ENCODE measurements at regions not wholly inside any gene's neighbourhood (a gene's known extent, or its start where the extent isn't known, plus 50 kb on each side); places are given as distances from the start of the nearest gene placed in this dataset.
"Not testable (repeated sequence)": the region's sequence is repeated elsewhere in the genome, so short reads cannot be mapped to it uniquely, and the experiment has no call there.

GRCh38 chr7:5121256-5121655 is 68.8 kb upstream of the WIPI2 start:
- DNase-seq = not testable (repeated sequence)

- DNase-seq = not testable (repeated sequence)
These were observed 58.8 kb upstream of the WIPI2 start for GRCh38 chr7:5131238-5131637.

- no peak for DNase-seq
These were observed 57.5 kb upstream of the WIPI2 start for GRCh38 chr7:5132539-5132938.

GRCh38 chr7:5139998-5140397 is 50.0 kb upstream of the WIPI2 start:
- peak; percentile 19 to 40 for DNase-seq

Measured in activated CD4-positive, alpha-beta T cell treated with anti-CD3 and anti-CD28 coated beads, Interleukin-2, amount 50 U/mL, for 48 hours (primary cell).